Vagina (tissue), 2 donors: ENCODE measurements at regions not wholly inside any gene's neighbourhood (a gene's known extent, or its start where the extent isn't known, plus 50 kb on each side); places are given as distances from the start of the nearest gene placed in this dataset.
A peak's percentile ranks its signal among the peaks of the same experiment; 100 is the strongest.
"Not testable (repeated sequence)": the region's sequence is repeated elsewhere in the genome, so short reads cannot be mapped to it uniquely, and the experiment has no call there.

Source experiments
- DNase-seq, 2 donors: peaks; one replicate each; pipeline ENCODE4 v3.0.0-alpha.2; 2017; ENCODE audit errors: extremely low spot score in 2 of 2
- H3K27ac ChIP-seq: fragments of 200-600 bp; sonication (generic); one replicate; pipeline ENCODE4 v1.5.1; 2019
- H3K27me3 ChIP-seq: fragments of 200-600 bp; sonication (generic); one replicate; pipeline ENCODE4 v1.5.1; 2019
- H3K36me3 ChIP-seq, 2 donors: fragments of 200-600 bp; sonication (generic); one replicate each; pipeline ENCODE4 v1.5.1; 2017 to 2019
- H3K4me1 ChIP-seq: fragments of 200-600 bp; sonication (generic); one replicate; pipeline ENCODE4 v1.5.1; 2019
- H3K4me3 ChIP-seq, 2 donors: fragments of 200-600 bp; sonication (generic); 1 replicate in 1 of 2; 2 replicates in 1 of 2; pipeline ENCODE4 v1.5.1; 2016 to 2019
- H3K9me3 ChIP-seq: fragments of 200-600 bp; sonication (generic); one replicate; pipeline ENCODE4 v1.5.1; 2019
- POLR2A ChIP-seq, 2 donors: fragments of 450-650 bp; IDR thresholded peaks; one replicate each; pipeline ENCODE4 v1.6.1; 2017; ENCODE audit warnings: antibody characterized with exemption in 2 of 2, mild to moderate bottlenecking in 2 of 2, moderate library complexity in 2 of 2
- POLR2AphosphoS5 ChIP-seq, 2 donors: sonication (generic); formaldehyde crosslinking; IDR thresholded peaks; one replicate each; pipeline ENCODE4 v1.9.0; 2017; ENCODE audit warnings: antibody characterized with exemption in 2 of 2, mild to moderate bottlenecking in 2 of 2, low read depth in 1 of 2; ENCODE audit not compliant: insufficient read depth in 1 of 2
- intact Hi-C: fragments of 100-400 bp; cut with DNase I; formaldehyde crosslinking; loops from one replicate; pipeline ENCODE4 v1.15.1; 2023
- TF ChIP-seq, protein P1 (sequence below), 3 experiments: fragments of 450-650 bp in 2 of 3; fragments of 200-600 bp in 1 of 3; sonication (generic) in 1 of 3; IDR thresholded peaks; one replicate each; pipeline ENCODE4 v1.5.1; 2017 to 2019; ENCODE audit warnings: antibody characterized with exemption in 3 of 3, mild to moderate bottlenecking in 2 of 3, moderate library complexity in 2 of 3

DNA sequence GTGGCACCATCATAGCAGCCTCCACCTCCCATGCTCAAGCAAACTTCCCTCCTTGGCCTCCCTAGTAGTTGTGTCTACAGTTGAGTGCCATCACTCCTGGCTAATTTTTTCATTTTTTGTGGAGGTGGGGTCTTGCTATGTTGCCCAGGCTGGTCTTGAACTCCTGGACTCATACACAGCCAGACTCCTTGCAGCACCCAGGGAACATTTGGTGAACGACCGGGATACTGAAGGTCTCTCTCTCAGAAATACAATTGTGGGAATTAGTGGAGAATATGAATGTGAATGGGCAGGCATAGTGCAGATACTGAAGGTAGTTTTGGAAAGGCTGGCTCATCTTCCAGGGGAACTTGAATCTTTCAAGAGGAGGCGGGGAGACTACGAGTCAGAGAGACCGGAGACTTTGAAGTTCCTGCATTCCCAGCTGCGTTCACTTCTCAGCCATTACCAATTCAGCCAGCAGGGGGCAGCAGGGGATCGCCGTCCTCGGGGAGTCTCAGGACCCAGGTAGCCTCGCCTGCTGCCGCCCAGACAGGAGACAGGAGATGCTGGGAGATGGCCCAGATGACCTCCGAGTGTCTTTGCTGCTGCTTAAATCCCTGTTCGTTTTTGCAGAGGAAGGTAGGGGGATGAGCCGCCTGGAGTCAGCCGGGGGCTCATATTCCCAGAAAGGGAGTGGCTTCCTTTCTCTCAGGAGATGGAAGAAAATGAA lies 68.6 kb downstream of the HAPSTR1 start:
- H3K4me3 ChIP-seq, result no peak overlapping the region
- H3K27ac ChIP-seq, result no peak overlapping the region
- no peaks in the 10 kb centered on the region for H3K4me1 ChIP-seq
- no peaks in the 10 kb centered on the region for H3K27me3 ChIP-seq
- no peaks in the 10 kb centered on the region for H3K36me3 ChIP-seq
- TF ChIP-seq POLR2AphosphoS5 (IDR thresholded peaks at IDR 0.05; ENCODE audit: insufficient read depth in 1 of 2, low read depth in 1 of 2) (no peak), POLR2A (IDR thresholded peaks at IDR 0.05) (no peak)
- TF ChIP-seq, protein P1, sequence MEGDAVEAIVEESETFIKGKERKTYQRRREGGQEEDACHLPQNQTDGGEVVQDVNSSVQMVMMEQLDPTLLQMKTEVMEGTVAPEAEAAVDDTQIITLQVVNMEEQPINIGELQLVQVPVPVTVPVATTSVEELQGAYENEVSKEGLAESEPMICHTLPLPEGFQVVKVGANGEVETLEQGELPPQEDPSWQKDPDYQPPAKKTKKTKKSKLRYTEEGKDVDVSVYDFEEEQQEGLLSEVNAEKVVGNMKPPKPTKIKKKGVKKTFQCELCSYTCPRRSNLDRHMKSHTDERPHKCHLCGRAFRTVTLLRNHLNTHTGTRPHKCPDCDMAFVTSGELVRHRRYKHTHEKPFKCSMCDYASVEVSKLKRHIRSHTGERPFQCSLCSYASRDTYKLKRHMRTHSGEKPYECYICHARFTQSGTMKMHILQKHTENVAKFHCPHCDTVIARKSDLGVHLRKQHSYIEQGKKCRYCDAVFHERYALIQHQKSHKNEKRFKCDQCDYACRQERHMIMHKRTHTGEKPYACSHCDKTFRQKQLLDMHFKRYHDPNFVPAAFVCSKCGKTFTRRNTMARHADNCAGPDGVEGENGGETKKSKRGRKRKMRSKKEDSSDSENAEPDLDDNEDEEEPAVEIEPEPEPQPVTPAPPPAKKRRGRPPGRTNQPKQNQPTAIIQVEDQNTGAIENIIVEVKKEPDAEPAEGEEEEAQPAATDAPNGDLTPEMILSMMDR (IDR thresholded peaks at IDR 0.05), result peak in 1 of 3 experiments; percentile 15
- intact Hi-C loops, result no loop called here
- H3K9me3 ChIP-seq, result no peaks in the 10 kb centered on the region
- no peak for DNase-seq

DNA sequence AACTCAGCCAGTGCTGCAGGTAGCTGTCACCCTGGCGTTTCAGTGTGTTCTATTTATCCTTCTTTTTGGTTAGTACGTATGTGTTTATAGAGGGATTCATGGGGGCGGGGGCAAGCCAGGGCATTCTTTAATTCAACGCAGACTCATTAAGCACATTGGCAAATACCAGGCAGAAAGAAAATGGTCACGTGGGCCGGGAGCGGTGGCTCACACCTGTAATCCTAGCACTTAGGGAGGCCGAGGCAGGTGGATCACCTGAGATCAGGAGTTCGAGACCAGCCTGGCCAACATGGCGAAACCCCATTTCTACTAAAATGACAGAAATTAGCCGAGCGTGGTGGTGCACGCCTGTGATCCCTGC lies 69.1 kb downstream of the HAPSTR1 start:
- no peaks in the 10 kb centered on the region for H3K27me3 ChIP-seq
- no peak overlapping the region for H3K4me3 ChIP-seq
- H3K9me3 ChIP-seq, result no peaks in the 10 kb centered on the region
- intact Hi-C loops, result no loop called here
- no peaks in the 10 kb centered on the region for H3K4me1 ChIP-seq
- TF ChIP-seq, protein P1 (IDR thresholded peaks at IDR 0.05), result no peak
- no peak for TF ChIP-seq POLR2A (IDR thresholded peaks at IDR 0.05)
- no peak for TF ChIP-seq POLR2AphosphoS5 (IDR thresholded peaks at IDR 0.05; ENCODE audit: insufficient read depth in 1 of 2, low read depth in 1 of 2)
- H3K27ac ChIP-seq, result no peak overlapping the region
- no peak for DNase-seq
- no peaks in the 10 kb centered on the region for H3K36me3 ChIP-seq

DNA sequence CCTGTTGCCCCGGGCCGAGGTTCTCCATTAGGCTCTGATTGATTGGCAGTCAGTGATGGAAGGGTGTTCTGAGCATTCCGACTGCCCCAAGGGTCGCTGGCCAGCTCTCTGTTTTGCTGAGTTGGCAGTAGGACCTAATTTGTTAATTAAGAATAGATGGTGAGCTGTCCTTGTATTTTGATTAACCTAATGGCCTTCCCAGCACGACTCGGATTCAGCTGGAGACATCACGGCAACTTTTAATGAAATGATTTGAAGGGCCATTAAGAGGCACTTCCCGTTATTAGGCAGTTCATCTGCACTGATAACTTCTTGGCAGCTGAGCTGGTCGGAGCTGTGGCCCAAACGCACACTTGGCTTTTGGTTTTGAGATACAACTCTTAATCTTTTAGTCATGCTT lies 74.2 kb downstream of the HAPSTR1 start:
- Histone ChIP-seq H3K27me3 (no peaks in the 10 kb centered on the region), H3K36me3 (no peaks in the 10 kb centered on the region), H3K4me3 (no peak overlapping the region), H3K4me1 (no peaks in the 10 kb centered on the region), H3K27ac (no peak overlapping the region), H3K9me3 (no peaks in the 10 kb centered on the region)
- TF ChIP-seq POLR2AphosphoS5 (IDR thresholded peaks at IDR 0.05; ENCODE audit: insufficient read depth in 1 of 2, low read depth in 1 of 2) (no peak), POLR2A (IDR thresholded peaks at IDR 0.05) (no peak)
- TF ChIP-seq, protein P1 (IDR thresholded peaks at IDR 0.05), result no peak
- intact Hi-C loops, result no loop called here
- DNase-seq, result no peak

DNA sequence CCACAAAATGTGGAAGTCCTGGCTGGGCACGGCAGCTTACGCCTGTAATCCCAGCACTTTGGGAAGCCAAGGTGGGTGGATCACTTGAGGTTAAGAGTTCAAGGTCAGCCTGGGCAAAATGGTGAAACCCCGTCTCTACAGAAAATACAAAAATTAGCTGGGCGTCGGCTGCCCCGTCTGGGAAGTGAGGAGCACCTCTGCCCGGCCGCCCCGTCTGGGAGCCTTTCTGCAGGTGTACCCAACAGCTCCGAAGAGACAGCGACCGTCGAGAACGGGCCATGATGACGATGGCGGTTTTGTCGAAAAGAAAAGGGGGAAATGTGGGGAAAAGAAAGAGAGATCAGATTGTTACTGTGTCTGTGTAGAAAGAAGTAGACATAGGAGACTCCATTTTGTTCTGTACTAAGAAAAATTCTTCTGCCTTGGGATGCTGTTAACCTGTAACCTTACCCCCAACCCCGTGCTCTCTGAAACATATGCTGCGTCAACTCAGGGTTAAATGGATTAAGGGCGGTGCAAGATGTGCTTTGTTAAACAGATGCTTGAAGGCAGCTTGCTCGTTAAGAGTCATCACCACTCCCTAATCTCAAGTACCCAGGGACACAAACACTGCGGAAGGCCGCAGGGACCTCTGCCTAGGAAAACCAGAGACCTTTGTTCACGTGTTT lies 75.0 kb downstream of the HAPSTR1 start:
- H3K4me1 ChIP-seq, H3K27ac ChIP-seq, H3K4me3 ChIP-seq, DNase-seq, H3K27me3 ChIP-seq, intact Hi-C loops, H3K36me3 ChIP-seq, H3K9me3 ChIP-seq: not testable (repeated sequence)

DNA sequence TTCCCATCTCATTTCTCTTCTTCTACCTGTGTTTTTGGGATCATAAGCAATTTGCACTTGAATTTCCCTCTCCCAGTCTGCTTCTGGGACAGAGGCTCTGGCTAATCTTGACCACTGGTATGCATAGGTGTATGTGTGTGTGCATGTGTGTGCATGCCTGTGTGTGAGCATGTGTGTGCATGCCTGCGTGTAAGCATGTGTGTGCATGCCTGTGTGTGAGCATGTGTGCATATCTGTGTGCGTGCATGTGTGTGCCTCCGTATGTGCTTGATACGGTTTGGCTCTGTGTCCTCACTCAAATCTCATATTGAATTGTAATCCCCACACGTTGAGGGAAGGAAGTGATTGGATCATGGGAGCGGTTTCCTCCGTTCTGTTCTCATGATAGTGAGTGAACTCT lies 77.7 kb downstream of the HAPSTR1 start:
- intact Hi-C loops, result no loop called here
- H3K4me1 ChIP-seq, result no peaks in the 10 kb centered on the region
- H3K27ac ChIP-seq, result no peak overlapping the region
- DNase-seq, result no peak
- TF ChIP-seq, protein P1 (IDR thresholded peaks at IDR 0.05), result no peak
- TF ChIP-seq POLR2AphosphoS5 (IDR thresholded peaks at IDR 0.05; ENCODE audit: insufficient read depth in 1 of 2, low read depth in 1 of 2) (no peak), POLR2A (IDR thresholded peaks at IDR 0.05) (no peak)
- no peaks in the 10 kb centered on the region for H3K9me3 ChIP-seq
- no peaks in the 10 kb centered on the region for H3K36me3 ChIP-seq
- no peak overlapping the region for H3K4me3 ChIP-seq
- H3K27me3 ChIP-seq, result no peaks in the 10 kb centered on the region
